ENCODE measurements at regions not wholly inside any gene's neighbourhood (a gene's known extent, or its start where the extent isn't known, plus 50 kb on each side); places are given as distances from the start of the nearest gene placed in this dataset.

DNA sequence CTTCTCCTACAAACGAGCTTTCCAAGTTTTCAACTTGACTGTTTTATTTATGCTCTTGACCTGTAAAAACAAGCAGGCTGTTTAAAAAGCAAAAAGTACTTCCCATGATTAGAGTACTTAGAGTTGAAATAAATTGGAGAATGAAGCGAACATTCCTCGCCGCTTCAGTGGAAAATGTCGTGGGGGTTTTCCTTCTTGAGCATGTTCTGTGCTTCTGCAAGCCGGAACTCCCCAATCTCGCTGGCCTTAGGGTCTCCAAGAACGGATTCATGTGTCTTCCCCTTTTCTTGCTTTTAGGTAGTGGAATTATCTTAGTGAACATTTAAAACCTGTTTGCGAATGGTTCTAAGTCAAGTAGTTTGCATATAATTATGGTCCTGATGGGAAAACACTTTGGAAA is 103.6 kb upstream of the ZNF536 start:
- POLR2A ChIA-PET = no interaction called here
- Mint-ChIP-seq H3K9me3 (ENCODE audit: unreplicated experiment) (no peaks in the 10 kb centered on the region), H3K27ac (ENCODE audit: unreplicated experiment) (no peak overlapping the region), H3K4me1 (ENCODE audit: low read depth, unreplicated experiment) (no peaks in the 10 kb centered on the region), H3K36me3 (ENCODE audit: insufficient read depth, unreplicated experiment) (no peaks in the 10 kb centered on the region), H3K27me3 (ENCODE audit: insufficient read depth, unreplicated experiment) (peaks cover 26% of the 10 kb centered on the region), H3K4me3 (ENCODE audit: unreplicated experiment) (no peak overlapping the region)
- DNase-seq = no peak
- Histone ChIP-seq H3K27me3 (replicated peaks; ENCODE audit: control insufficient read depth, insufficient read depth, low read length) (no peaks in the 10 kb centered on the region), H3K36me3 (ENCODE audit: control insufficient read depth, insufficient read depth, low read length) (no peaks in the 10 kb centered on the region), H3K4me1 (no peaks in the 10 kb centered on the region), H3K9me3 (no peaks in the 10 kb centered on the region), H3K4me3 (ENCODE audit: low read depth, low read length) (no peak overlapping the region)
- CTCF ChIA-PET = no interaction called here
- intact Hi-C loops (cut with micrococcal nuclease; ENCODE audit: unreplicated experiment) = no loop called here
- BruUV-seq (replicated peaks) = no TSS peak
- TF ChIP-seq, protein P1, sequence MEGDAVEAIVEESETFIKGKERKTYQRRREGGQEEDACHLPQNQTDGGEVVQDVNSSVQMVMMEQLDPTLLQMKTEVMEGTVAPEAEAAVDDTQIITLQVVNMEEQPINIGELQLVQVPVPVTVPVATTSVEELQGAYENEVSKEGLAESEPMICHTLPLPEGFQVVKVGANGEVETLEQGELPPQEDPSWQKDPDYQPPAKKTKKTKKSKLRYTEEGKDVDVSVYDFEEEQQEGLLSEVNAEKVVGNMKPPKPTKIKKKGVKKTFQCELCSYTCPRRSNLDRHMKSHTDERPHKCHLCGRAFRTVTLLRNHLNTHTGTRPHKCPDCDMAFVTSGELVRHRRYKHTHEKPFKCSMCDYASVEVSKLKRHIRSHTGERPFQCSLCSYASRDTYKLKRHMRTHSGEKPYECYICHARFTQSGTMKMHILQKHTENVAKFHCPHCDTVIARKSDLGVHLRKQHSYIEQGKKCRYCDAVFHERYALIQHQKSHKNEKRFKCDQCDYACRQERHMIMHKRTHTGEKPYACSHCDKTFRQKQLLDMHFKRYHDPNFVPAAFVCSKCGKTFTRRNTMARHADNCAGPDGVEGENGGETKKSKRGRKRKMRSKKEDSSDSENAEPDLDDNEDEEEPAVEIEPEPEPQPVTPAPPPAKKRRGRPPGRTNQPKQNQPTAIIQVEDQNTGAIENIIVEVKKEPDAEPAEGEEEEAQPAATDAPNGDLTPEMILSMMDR (IDR thresholded peaks at IDR 0.05; ENCODE audit: insufficient read depth in 1 of 2, low read depth in 1 of 2, low read length in 1 of 2, severe bottlenecking in 1 of 2, unreplicated experiment in 1 of 2) = no peak

DNA sequence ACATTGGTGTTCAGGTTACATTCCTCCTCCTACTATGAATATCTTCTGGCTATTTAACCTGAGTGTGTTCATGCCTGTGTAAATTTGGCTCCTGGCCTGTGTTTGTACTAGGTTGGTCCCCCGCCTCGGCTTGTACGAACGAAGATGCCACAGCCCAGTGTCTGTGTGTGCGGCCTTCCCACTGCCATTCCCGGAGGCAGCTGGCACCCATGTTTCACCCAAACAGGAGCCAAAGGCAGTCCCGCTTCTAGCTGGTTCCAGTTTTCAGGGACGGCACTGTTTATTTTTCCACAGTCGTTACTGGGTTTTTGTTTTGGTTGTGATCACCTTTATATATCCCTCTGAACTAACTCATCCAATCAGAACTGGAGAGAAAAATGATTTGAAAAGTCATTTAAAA is 102.5 kb upstream of the ZNF536 start:
- CTCF ChIA-PET = no interaction called here
- Histone ChIP-seq H3K27me3 (replicated peaks; ENCODE audit: control insufficient read depth, insufficient read depth, low read length) (no peaks in the 10 kb centered on the region), H3K9me3 (no peaks in the 10 kb centered on the region)

DNA sequence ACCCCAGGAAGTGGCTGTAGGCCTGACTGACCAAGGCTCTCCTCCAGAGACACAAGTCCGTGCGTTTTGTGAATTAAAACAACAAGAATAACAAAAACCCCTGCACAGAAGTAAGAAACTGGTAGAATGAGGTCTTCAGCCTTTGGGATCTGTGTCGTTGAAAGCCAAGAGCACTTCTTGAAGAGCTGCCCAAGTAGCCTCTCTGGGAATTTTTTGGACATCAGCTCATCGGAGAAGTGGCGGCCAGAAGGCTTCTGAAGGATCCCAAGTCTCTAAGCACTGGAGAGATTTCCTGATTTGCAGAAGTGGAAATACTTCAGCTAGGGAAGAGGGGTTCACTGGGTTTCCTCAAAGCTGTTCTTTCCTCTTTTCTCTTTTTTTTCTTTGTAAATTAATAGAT is 100.4 kb upstream of the ZNF536 start:
- Histone ChIP-seq H3K9me3 (no peaks in the 10 kb centered on the region), H3K4me3 (ENCODE audit: low read depth, low read length) (no peak overlapping the region), H3K27me3 (replicated peaks; ENCODE audit: control insufficient read depth, insufficient read depth, low read length) (no peaks in the 10 kb centered on the region), H3K4me1 (no peaks in the 10 kb centered on the region), H3K36me3 (ENCODE audit: control insufficient read depth, insufficient read depth, low read length) (no peaks in the 10 kb centered on the region)
- H3K4me1 Mint-ChIP-seq (ENCODE audit: low read depth, unreplicated experiment) = no peaks in the 10 kb centered on the region
- H3K27ac Mint-ChIP-seq (ENCODE audit: unreplicated experiment) = no peak overlapping the region
- H3K9me3 Mint-ChIP-seq (ENCODE audit: unreplicated experiment) = no peaks in the 10 kb centered on the region
- intact Hi-C loops (cut with micrococcal nuclease; ENCODE audit: unreplicated experiment) = no loop called here
- peaks cover 14% of the 10 kb centered on the region for H3K27me3 Mint-ChIP-seq (ENCODE audit: insufficient read depth, unreplicated experiment)
- BruUV-seq (replicated peaks) = no TSS peak
- no peak overlapping the region for H3K4me3 Mint-ChIP-seq (ENCODE audit: unreplicated experiment)
- ChIA-PET POLR2A (no interaction called here), CTCF (no interaction called here)
- no peak for DNase-seq
- no peaks in the 10 kb centered on the region for H3K36me3 Mint-ChIP-seq (ENCODE audit: insufficient read depth, unreplicated experiment)
- TF ChIP-seq, protein P1 (IDR thresholded peaks at IDR 0.05; ENCODE audit: insufficient read depth in 1 of 2, low read depth in 1 of 2, low read length in 1 of 2, severe bottlenecking in 1 of 2, unreplicated experiment in 1 of 2) = no peak

More for the DNA sequence above, 102.5 kb upstream of the ZNF536 start:
- no peaks in the 10 kb centered on the region for H3K4me1 ChIP-seq
- BruUV-seq (replicated peaks) = no TSS peak
- TF ChIP-seq, protein P1 (IDR thresholded peaks at IDR 0.05; ENCODE audit: insufficient read depth in 1 of 2, low read depth in 1 of 2, low read length in 1 of 2, severe bottlenecking in 1 of 2, unreplicated experiment in 1 of 2) = no peak
- no peaks in the 10 kb centered on the region for H3K36me3 ChIP-seq (ENCODE audit: control insufficient read depth, insufficient read depth, low read length)
- H3K4me3 ChIP-seq (ENCODE audit: low read depth, low read length) = no peak overlapping the region
- H3K9me3 Mint-ChIP-seq (ENCODE audit: unreplicated experiment) = no peaks in the 10 kb centered on the region
- POLR2A ChIA-PET = no interaction called here
- no peaks in the 10 kb centered on the region for H3K4me1 Mint-ChIP-seq (ENCODE audit: low read depth, unreplicated experiment)
- H3K27me3 Mint-ChIP-seq (ENCODE audit: insufficient read depth, unreplicated experiment) = peaks cover 18% of the 10 kb centered on the region
- no peak overlapping the region for H3K27ac Mint-ChIP-seq (ENCODE audit: unreplicated experiment)
- no peak overlapping the region for H3K4me3 Mint-ChIP-seq (ENCODE audit: unreplicated experiment)
- DNase-seq = no peak
- intact Hi-C loops (cut with micrococcal nuclease; ENCODE audit: unreplicated experiment) = no loop called here
- no peaks in the 10 kb centered on the region for H3K36me3 Mint-ChIP-seq (ENCODE audit: insufficient read depth, unreplicated experiment)
